Activated effector memory CD4-positive, alpha-beta T cell treated with anti-CD3 and anti-CD28 coated beads, Interleukin-2, amount 50 U/mL, for 16 hours (primary cell): ENCODE measurements at regions not wholly inside any gene's neighbourhood (a gene's known extent, or its start where the extent isn't known, plus 50 kb on each side); places are given as distances from the start of the nearest gene placed in this dataset.

ENCODE experiments used
- DNase-seq: peaks from one replicate; pipeline ENCODE4 v3.0.0-alpha.2; 2020

GRCh38 chr5:164358531-164359259, 853.3 kb downstream of the MAT2B start:
- DNase-seq = no peak

- DNase-seq = no peak
These were observed 854.1 kb downstream of the MAT2B start for GRCh38 chr5:164359260-164360255.

GRCh38 chr5:164360589-164360988, 855.2 kb downstream of the MAT2B start:
- no peak for DNase-seq

- no peak for DNase-seq
These were observed 856.6 kb downstream of the MAT2B start for GRCh38 chr5:164361986-164362385.

GRCh38 chr5:164362835-164363234, 857.4 kb downstream of the MAT2B start:
- DNase-seq = no peak

- no peak for DNase-seq
These were observed 859.1 kb downstream of the MAT2B start for GRCh38 chr5:164364237-164365208.

GRCh38 chr5:164370841-164371240, 865.4 kb downstream of the MAT2B start:
- DNase-seq = no peak

GRCh38 chr5:164372892-164373291, 867.5 kb downstream of the MAT2B start:
- DNase-seq = no peak

GRCh38 chr5:164373876-164374275, 868.5 kb downstream of the MAT2B start:
- no peak for DNase-seq

GRCh38 chr5:164375051-164375450, 869.6 kb downstream of the MAT2B start:
- no peak for DNase-seq

- no peak for DNase-seq
These were observed 871.4 kb downstream of the MAT2B start for GRCh38 chr5:164376843-164377242.

GRCh38 chr5:164377746-164378145, 872.3 kb downstream of the MAT2B start:
- no peak for DNase-seq

- no peak for DNase-seq
These were observed 878.2 kb downstream of the MAT2B start for GRCh38 chr5:164383662-164384061.

GRCh38 chr5:164392531-164392930, 887.1 kb downstream of the MAT2B start:
- no peak for DNase-seq

- no peak for DNase-seq
These were observed 889.3 kb downstream of the MAT2B start for GRCh38 chr5:164394686-164395194.

- no peak for DNase-seq
These were observed 907.1 kb downstream of the MAT2B start for GRCh38 chr5:164412531-164412930.

- DNase-seq = no peak
These were observed 914.7 kb downstream of the MAT2B start for GRCh38 chr5:164420161-164420560.

- no peak for DNase-seq
These were observed 917.0 kb downstream of the MAT2B start for GRCh38 chr5:164422400-164422799.

GRCh38 chr5:164431634-164432304, 926.4 kb downstream of the MAT2B start:
- no peak for DNase-seq

GRCh38 chr5:164433106-164433870, 927.9 kb downstream of the MAT2B start:
- DNase-seq = no peak

- no peak for DNase-seq
These were observed 930.2 kb downstream of the MAT2B start for GRCh38 chr5:164435576-164435975.
